ENCODE measurements at regions not wholly inside any gene's neighbourhood (a gene's known extent, or its start where the extent isn't known, plus 50 kb on each side); places are given as distances from the start of the nearest gene placed in this dataset.

DNA sequence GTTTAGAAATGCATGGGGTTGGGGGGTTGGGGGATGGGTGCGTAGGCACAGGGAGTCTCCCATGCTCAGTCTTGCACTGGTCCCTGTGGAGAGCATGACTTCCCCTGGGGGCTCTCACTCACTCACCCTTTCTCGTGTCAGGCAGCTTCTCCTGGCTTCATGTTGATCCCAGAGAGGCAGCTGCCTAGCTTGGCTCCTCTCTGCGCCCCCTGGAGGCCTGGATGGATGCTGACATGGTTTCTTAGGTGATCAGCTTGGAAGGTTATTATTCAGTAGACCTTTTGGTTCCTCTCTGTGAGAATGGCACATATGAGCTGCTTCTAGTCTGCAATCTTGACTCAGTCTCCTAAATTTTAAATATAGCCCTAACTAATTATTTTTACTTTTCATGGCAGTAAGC, 109.3 kb upstream of the FAM83B start:
- H3K27ac ChIP-seq (ENCODE audit: low read depth, low read length) = no peak overlapping the region
- ChIA-PET CTCF (no interaction called here), POLR2A (no interaction called here)
- Mint-ChIP-seq H3K27me3 (no peaks in the 10 kb centered on the region), H3K9me3 (peaks cover 6 to 29% (median 14%) of the 10 kb centered on the region in 5 donors), H3K4me3 (no peak overlapping the region), H3K4me1 (no peaks in the 10 kb centered on the region), H3K36me3 (peaks cover 0 to 2% (median 0%) of the 10 kb centered on the region in 3 donors), H3K27ac (no peak overlapping the region)
- no peaks in the 10 kb centered on the region for H3K9me3 ChIP-seq (ENCODE audit: low read length)
- H3K4me3 ChIP-seq (ENCODE audit: low read length) = no peak overlapping the region
- no peak for DNase-seq
- no peaks in the 10 kb centered on the region for H3K4me1 ChIP-seq (ENCODE audit: insufficient read depth, low read length)
- H3K27me3 ChIP-seq (ENCODE audit: insufficient read depth, low read length, poor library complexity, severe bottlenecking) = no peaks in the 10 kb centered on the region
- H3K36me3 ChIP-seq (ENCODE audit: insufficient read depth, low read length) = no peaks in the 10 kb centered on the region

DNA sequence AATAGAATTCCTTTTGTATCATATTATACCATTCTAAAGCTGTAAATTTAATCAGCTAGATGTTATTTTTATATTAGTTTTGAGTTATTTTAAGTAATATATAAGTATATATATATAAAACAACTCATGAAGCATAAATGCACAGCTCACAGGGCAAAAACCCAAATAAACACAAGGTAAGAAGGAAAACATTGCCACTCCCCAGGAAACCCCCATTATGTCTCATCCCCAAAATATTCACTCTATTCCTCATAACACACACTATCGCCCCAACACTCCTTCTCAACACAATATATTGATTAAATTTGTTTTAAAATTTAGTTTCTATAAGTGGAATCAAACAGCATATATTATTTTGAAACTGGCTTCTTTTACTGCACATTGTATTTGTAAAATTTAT, 98.6 kb upstream of the FAM83B start:
- Mint-ChIP-seq H3K36me3 (no peaks in the 10 kb centered on the region), H3K9me3 (peaks cover 5 to 26% (median 15%) of the 10 kb centered on the region in 5 donors), H3K4me1 (no peaks in the 10 kb centered on the region), H3K4me3 (no peak overlapping the region), H3K27me3 (peaks cover 0 to 1% of the 10 kb centered on the region in 2 donors), H3K27ac (no peak overlapping the region)
- Histone ChIP-seq H3K4me1 (ENCODE audit: insufficient read depth, low read length) (no peaks in the 10 kb centered on the region), H3K27me3 (ENCODE audit: insufficient read depth, low read length, poor library complexity, severe bottlenecking) (no peaks in the 10 kb centered on the region), H3K27ac (ENCODE audit: low read depth, low read length) (no peak overlapping the region), H3K9me3 (ENCODE audit: low read length) (no peaks in the 10 kb centered on the region), H3K36me3 (ENCODE audit: insufficient read depth, low read length) (no peaks in the 10 kb centered on the region), H3K4me3 (ENCODE audit: low read length) (no peak overlapping the region)
- DNase-seq = no peak
- POLR2A ChIA-PET = no interaction called here
- CTCF ChIA-PET = no interaction called here

- no peaks in the 10 kb centered on the region for H3K36me3 ChIP-seq (ENCODE audit: insufficient read depth, low read length)
- Mint-ChIP-seq H3K4me3 (no peak overlapping the region), H3K4me1 (no peaks in the 10 kb centered on the region), H3K27ac (no peak overlapping the region), H3K9me3 (peaks cover 0 to 6% (median 3%) of the 10 kb centered on the region in 5 donors), H3K27me3 (no peaks in the 10 kb centered on the region), H3K36me3 (no peaks in the 10 kb centered on the region)
- H3K4me3 ChIP-seq (ENCODE audit: low read length) = no peak overlapping the region
- no peak overlapping the region for H3K27ac ChIP-seq (ENCODE audit: low read depth, low read length)
- H3K27me3 ChIP-seq (ENCODE audit: insufficient read depth, low read length, poor library complexity, severe bottlenecking) = no peaks in the 10 kb centered on the region
- POLR2A ChIA-PET = no interaction called here
- H3K4me1 ChIP-seq (ENCODE audit: insufficient read depth, low read length) = no peaks in the 10 kb centered on the region
- CTCF ChIA-PET = no interaction called here
- H3K9me3 ChIP-seq (ENCODE audit: low read length) = no peaks in the 10 kb centered on the region
- DNase-seq = no peak
These were observed 92.2 kb upstream of the FAM83B start for GRCh38 chr6:54754406-54754805.

DNA sequence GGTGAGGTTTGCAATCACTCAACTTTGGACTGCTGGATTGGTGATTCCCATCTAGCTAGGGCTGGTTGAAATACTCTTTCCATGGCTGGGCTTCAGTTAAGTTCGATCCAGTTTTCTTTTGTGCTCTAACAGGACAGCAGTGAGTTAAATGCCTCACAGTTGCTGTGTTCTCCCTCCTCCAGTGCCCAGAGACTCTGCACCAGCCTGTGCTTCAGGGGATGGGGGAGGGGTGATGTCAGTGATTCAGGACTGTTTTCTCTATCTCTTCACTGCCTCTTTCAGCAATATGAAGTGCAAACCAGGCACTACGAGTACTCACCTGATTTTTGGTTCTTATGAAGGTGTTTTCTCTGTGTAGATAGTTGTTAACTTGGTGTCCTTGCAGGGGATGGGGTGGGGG, 88.2 kb upstream of the FAM83B start:
- no peak overlapping the region for H3K27ac ChIP-seq (ENCODE audit: low read depth, low read length)
- H3K4me1 Mint-ChIP-seq = no peaks in the 10 kb centered on the region
- H3K4me3 Mint-ChIP-seq = no peak overlapping the region
- no peak for DNase-seq
- no peaks in the 10 kb centered on the region for H3K9me3 ChIP-seq (ENCODE audit: low read length)
- peaks cover 0 to 18% (median 6%) of the 10 kb centered on the region in 5 donors for H3K9me3 Mint-ChIP-seq
- ChIA-PET POLR2A (no interaction called here), CTCF (no interaction called here)
- H3K27me3 Mint-ChIP-seq = no peaks in the 10 kb centered on the region
- no peak overlapping the region for H3K27ac Mint-ChIP-seq
- no peaks in the 10 kb centered on the region for H3K36me3 Mint-ChIP-seq
- H3K4me3 ChIP-seq (ENCODE audit: low read length) = no peak overlapping the region
- H3K27me3 ChIP-seq (ENCODE audit: insufficient read depth, low read length, poor library complexity, severe bottlenecking) = no peaks in the 10 kb centered on the region
- no peaks in the 10 kb centered on the region for H3K36me3 ChIP-seq (ENCODE audit: insufficient read depth, low read length)
- no peaks in the 10 kb centered on the region for H3K4me1 ChIP-seq (ENCODE audit: insufficient read depth, low read length)

DNA sequence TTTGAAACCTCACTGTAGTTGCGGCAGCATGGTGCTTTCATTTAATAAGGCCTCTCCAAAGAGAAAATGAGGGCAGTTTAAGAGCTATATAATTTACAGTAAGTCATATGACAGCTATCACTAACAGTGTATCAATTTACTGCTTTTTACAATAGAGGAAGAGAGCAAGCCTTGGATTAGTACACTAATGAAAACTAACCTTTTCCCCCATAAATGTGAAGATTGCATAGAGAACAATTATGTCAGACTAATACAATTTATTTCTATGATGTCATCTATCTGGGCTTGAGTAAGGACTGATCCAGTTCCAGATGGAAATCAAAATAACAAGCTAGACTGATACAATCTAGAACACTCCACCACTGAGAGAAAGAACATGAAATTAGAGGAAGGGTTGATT, 78.1 kb upstream of the FAM83B start:
- no peak overlapping the region for H3K4me3 Mint-ChIP-seq
- POLR2A ChIA-PET = no interaction called here
- H3K27ac Mint-ChIP-seq = no peak overlapping the region

DNA sequence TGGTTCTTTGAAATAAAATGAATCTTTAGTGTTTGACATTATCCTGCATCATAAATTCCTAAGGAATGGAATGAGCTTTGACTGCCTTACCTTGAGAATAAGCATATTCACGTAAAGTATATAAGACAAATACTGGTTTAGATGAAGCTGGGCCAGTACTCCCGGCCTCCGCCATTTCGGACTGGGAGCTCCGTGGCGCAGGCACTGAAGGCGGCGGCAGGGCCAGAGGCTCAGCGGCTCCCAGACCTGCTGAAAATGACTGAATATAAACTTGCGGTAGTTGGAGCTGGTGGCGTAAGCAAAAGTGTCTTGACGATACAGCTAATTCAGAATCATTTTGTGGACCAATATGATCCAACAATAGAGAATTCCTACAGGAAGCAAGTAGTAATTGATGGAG, 76.2 kb upstream of the FAM83B start:
- no peaks in the 10 kb centered on the region for H3K36me3 Mint-ChIP-seq

More for the DNA sequence above, 78.1 kb upstream of the FAM83B start:
- peaks cover 0 to 12% (median 6%) of the 10 kb centered on the region in 5 donors for H3K9me3 Mint-ChIP-seq
- H3K36me3 ChIP-seq (ENCODE audit: insufficient read depth, low read length) = no peaks in the 10 kb centered on the region
- CTCF ChIA-PET = no interaction called here
- DNase-seq = no peak
- H3K9me3 ChIP-seq (ENCODE audit: low read length) = no peaks in the 10 kb centered on the region
- no peaks in the 10 kb centered on the region for H3K4me1 ChIP-seq (ENCODE audit: insufficient read depth, low read length)
- H3K27ac ChIP-seq (ENCODE audit: low read depth, low read length) = no peak overlapping the region
- no peaks in the 10 kb centered on the region for H3K36me3 Mint-ChIP-seq
- no peaks in the 10 kb centered on the region for H3K27me3 ChIP-seq (ENCODE audit: insufficient read depth, low read length, poor library complexity, severe bottlenecking)
- H3K4me1 Mint-ChIP-seq = no peaks in the 10 kb centered on the region
- H3K27me3 Mint-ChIP-seq = no peaks in the 10 kb centered on the region
- H3K4me3 ChIP-seq (ENCODE audit: low read length) = no peak overlapping the region

GRCh38 chr6:54771968-54772367, 74.6 kb upstream of the FAM83B start:
- no peak for DNase-seq
- H3K4me1 ChIP-seq (ENCODE audit: insufficient read depth, low read length) = no peaks in the 10 kb centered on the region
- H3K27ac Mint-ChIP-seq = no peak overlapping the region
- peaks cover 0 to 2% of the 10 kb centered on the region in 2 donors for H3K27me3 Mint-ChIP-seq
- peaks cover 2 to 19% (median 7%) of the 10 kb centered on the region in 5 donors for H3K9me3 Mint-ChIP-seq
- no peaks in the 10 kb centered on the region for H3K36me3 ChIP-seq (ENCODE audit: insufficient read depth, low read length)
- H3K27ac ChIP-seq (ENCODE audit: low read depth, low read length) = no peak overlapping the region
- H3K4me1 Mint-ChIP-seq = no peaks in the 10 kb centered on the region
- H3K4me3 ChIP-seq (ENCODE audit: low read length) = no peak overlapping the region
- H3K9me3 ChIP-seq (ENCODE audit: low read length) = no peaks in the 10 kb centered on the region
- CTCF ChIA-PET = no interaction called here
- POLR2A ChIA-PET = no interaction called here
- no peak overlapping the region for H3K4me3 Mint-ChIP-seq
- no peaks in the 10 kb centered on the region for H3K27me3 ChIP-seq (ENCODE audit: insufficient read depth, low read length, poor library complexity, severe bottlenecking)
- H3K36me3 Mint-ChIP-seq = no peaks in the 10 kb centered on the region

More for the DNA sequence above, 76.2 kb upstream of the FAM83B start:
- CTCF ChIA-PET = no interaction called here
- no peak overlapping the region for H3K27ac Mint-ChIP-seq
- H3K27me3 Mint-ChIP-seq = no peaks in the 10 kb centered on the region
- no peak overlapping the region for H3K4me3 Mint-ChIP-seq
- POLR2A ChIA-PET = no interaction called here
- H3K27me3 ChIP-seq (ENCODE audit: insufficient read depth, low read length, poor library complexity, severe bottlenecking) = no peaks in the 10 kb centered on the region
- no peak for DNase-seq
- H3K4me1 ChIP-seq (ENCODE audit: insufficient read depth, low read length) = no peaks in the 10 kb centered on the region
- no peaks in the 10 kb centered on the region for H3K36me3 ChIP-seq (ENCODE audit: insufficient read depth, low read length)
- H3K4me3 ChIP-seq (ENCODE audit: low read length) = no peak overlapping the region
- H3K27ac ChIP-seq (ENCODE audit: low read depth, low read length) = no peak overlapping the region
- no peaks in the 10 kb centered on the region for H3K4me1 Mint-ChIP-seq
- H3K9me3 ChIP-seq (ENCODE audit: low read length) = no peaks in the 10 kb centered on the region
- H3K9me3 Mint-ChIP-seq = peaks cover 0 to 10% (median 6%) of the 10 kb centered on the region in 5 donors

DNA sequence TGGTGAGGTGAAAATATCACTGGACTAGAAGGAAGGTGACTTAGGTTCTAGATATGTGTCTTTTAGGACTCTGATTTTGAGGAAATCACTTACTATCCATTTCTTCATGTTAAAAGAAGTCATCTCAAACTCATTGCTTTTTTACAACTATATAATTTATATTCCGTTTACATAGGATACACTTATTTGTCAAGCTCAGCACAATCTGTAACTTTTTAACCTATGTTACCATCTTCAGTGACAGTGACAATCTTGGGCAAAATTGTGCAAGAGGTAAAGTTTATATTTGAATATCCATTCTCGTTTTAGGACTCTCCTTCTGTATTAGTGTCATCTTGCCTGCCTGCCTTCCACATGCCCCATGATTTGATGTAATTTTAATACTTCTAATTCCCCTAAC, 74.0 kb upstream of the FAM83B start:
- no peaks in the 10 kb centered on the region for H3K27me3 ChIP-seq (ENCODE audit: insufficient read depth, low read length, poor library complexity, severe bottlenecking)
- H3K9me3 ChIP-seq (ENCODE audit: low read length) = no peaks in the 10 kb centered on the region
- H3K27ac ChIP-seq (ENCODE audit: low read depth, low read length) = no peak overlapping the region
- DNase-seq = no peak
- Mint-ChIP-seq H3K4me1 (no peaks in the 10 kb centered on the region), H3K9me3 (peaks cover 0 to 23% (median 7%) of the 10 kb centered on the region in 5 donors), H3K4me3 (no peak overlapping the region), H3K27ac (no peak overlapping the region), H3K27me3 (peaks cover 0 to 2% of the 10 kb centered on the region in 2 donors), H3K36me3 (no peaks in the 10 kb centered on the region)
- no peak overlapping the region for H3K4me3 ChIP-seq (ENCODE audit: low read length)
- H3K36me3 ChIP-seq (ENCODE audit: insufficient read depth, low read length) = no peaks in the 10 kb centered on the region
- CTCF ChIA-PET = no interaction called here
- no peaks in the 10 kb centered on the region for H3K4me1 ChIP-seq (ENCODE audit: insufficient read depth, low read length)
- POLR2A ChIA-PET = no interaction called here

GRCh38 chr6:54775576-54775975, 71.0 kb upstream of the FAM83B start:
- Mint-ChIP-seq H3K27me3 (peaks cover 0 to 2% of the 10 kb centered on the region in 2 donors), H3K27ac (no peak overlapping the region), H3K4me1 (no peaks in the 10 kb centered on the region), H3K9me3 (peaks cover 0 to 29% (median 3%) of the 10 kb centered on the region in 5 donors), H3K4me3 (no peak overlapping the region), H3K36me3 (no peaks in the 10 kb centered on the region)
- Histone ChIP-seq H3K4me1 (ENCODE audit: insufficient read depth, low read length) (no peaks in the 10 kb centered on the region), H3K27ac (ENCODE audit: low read depth, low read length) (no peak overlapping the region), H3K36me3 (ENCODE audit: insufficient read depth, low read length) (no peaks in the 10 kb centered on the region), H3K4me3 (ENCODE audit: low read length) (no peak overlapping the region), H3K9me3 (ENCODE audit: low read length) (no peaks in the 10 kb centered on the region), H3K27me3 (ENCODE audit: insufficient read depth, low read length, poor library complexity, severe bottlenecking) (no peaks in the 10 kb centered on the region)
- ChIA-PET POLR2A (no interaction called here), CTCF (no interaction called here)
- DNase-seq = no peak
